Lower leg skin (tissue), 3 donors: ENCODE measurements at regions not wholly inside any gene's neighbourhood (a gene's known extent, or its start where the extent isn't known, plus 50 kb on each side); places are given as distances from the start of the nearest gene placed in this dataset.

Experiments
- POLR2A ChIP-seq, 2 donors: fragments of 450-650 bp; IDR thresholded peaks; one replicate each; pipeline ENCODE4 v1.6.1; 2016 to 2017; ENCODE audit warnings: antibody characterized with exemption in 2 of 2, mild to moderate bottlenecking in 1 of 2, moderate library complexity in 1 of 2
- TF ChIP-seq, protein P1 (sequence below), 3 donors: fragments of 450-650 bp; IDR thresholded peaks; one replicate each; pipeline ENCODE4 v1.5.1; 2016; ENCODE audit warnings: antibody characterized with exemption in 3 of 3, mild to moderate bottlenecking in 3 of 3, moderate library complexity in 2 of 3

DNA sequence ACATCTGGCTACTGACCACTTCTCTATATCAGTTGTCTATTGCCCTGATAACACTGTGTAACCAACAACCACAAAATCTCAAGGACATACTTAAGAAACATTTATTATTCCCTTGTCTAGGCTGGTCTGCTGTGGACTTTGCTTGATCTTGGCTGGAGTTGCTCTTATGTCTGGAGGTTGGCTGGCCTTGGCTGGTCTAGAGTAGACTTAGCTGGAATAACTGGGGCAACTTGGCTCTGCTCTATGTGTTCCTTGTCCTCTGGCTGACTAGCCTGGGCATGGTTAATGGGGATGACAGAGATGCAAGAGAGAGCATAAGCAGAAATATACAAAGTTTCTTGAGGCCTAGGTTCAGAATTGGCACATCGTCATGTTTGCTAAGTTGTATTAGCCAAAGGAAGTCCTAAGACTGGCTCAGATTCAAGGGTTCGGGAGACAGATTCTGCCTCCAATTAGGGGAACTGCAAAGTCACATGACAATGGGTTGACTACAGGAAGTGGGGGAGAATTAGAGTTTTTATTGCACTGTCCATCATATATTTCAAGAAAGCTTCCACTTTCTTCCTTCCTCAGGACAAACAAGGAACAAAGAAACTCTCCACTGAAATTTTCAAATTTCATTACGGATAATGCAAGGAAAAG lies 61.4 kb upstream of the HMCN1 start:
- TF ChIP-seq, protein P1, sequence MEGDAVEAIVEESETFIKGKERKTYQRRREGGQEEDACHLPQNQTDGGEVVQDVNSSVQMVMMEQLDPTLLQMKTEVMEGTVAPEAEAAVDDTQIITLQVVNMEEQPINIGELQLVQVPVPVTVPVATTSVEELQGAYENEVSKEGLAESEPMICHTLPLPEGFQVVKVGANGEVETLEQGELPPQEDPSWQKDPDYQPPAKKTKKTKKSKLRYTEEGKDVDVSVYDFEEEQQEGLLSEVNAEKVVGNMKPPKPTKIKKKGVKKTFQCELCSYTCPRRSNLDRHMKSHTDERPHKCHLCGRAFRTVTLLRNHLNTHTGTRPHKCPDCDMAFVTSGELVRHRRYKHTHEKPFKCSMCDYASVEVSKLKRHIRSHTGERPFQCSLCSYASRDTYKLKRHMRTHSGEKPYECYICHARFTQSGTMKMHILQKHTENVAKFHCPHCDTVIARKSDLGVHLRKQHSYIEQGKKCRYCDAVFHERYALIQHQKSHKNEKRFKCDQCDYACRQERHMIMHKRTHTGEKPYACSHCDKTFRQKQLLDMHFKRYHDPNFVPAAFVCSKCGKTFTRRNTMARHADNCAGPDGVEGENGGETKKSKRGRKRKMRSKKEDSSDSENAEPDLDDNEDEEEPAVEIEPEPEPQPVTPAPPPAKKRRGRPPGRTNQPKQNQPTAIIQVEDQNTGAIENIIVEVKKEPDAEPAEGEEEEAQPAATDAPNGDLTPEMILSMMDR (IDR thresholded peaks at IDR 0.05): no peak
- TF ChIP-seq POLR2A (IDR thresholded peaks at IDR 0.05): no peak
